ENCODE measurements at regions not wholly inside any gene's neighbourhood (a gene's known extent, or its start where the extent isn't known, plus 50 kb on each side); places are given as distances from the start of the nearest gene placed in this dataset.

GRCh38 chr13:65623148-65623547, 1607.0 kb downstream of the PCDH9 start:
- no peak for TF ChIP-seq POLR2A (IDR thresholded peaks at IDR 0.05; ENCODE audit: low read length)
- TF ChIP-seq GATA1 (IDR thresholded peaks at IDR 0.05; ENCODE audit: low read depth, low read length), result no peak
